Thoracic aorta (tissue), 2 donors: ENCODE measurements at regions not wholly inside any gene's neighbourhood (a gene's known extent, or its start where the extent isn't known, plus 50 kb on each side); places are given as distances from the start of the nearest gene placed in this dataset.

ENCODE experiments used
- ATAC-seq: fragments of 150-250 bp; one replicate; pipeline ENCODE4 v1.8.0; 2017; ENCODE audit warnings: low read depth; ENCODE audit not compliant: insufficient number of reproducible peaks, low FRiP score
- DNase-seq: peaks from one replicate; pipeline ENCODE4 v3.0.0-alpha.2; 2020; ENCODE audit warnings: low spot score
- H3K27ac ChIP-seq, 2 donors: fragments of 200-600 bp; sonication (generic); 1 replicate in 1 of 2; 2 replicates in 1 of 2; pipeline ENCODE4 v1.5.1; 2016; ENCODE audit warnings: mild to moderate bottlenecking in 2 of 2, moderate library complexity in 2 of 2
- H3K27me3 ChIP-seq: fragments of 200-600 bp; sonication (generic); replicated peaks from 2 replicates; pipeline ENCODE4 v1.6.0; 2016; ENCODE audit warnings: mild to moderate bottlenecking; ENCODE audit not compliant: insufficient read depth
- H3K36me3 ChIP-seq: fragments of 200-600 bp; sonication (generic); one replicate; pipeline ENCODE4 v1.5.1; 2016
- H3K4me1 ChIP-seq, 2 donors: fragments of 200-600 bp; sonication (generic); 1 replicate in 1 of 2; 2 replicates in 1 of 2; pipeline versions ENCODE4 v1.5.1 to v1.6.0; 2016; ENCODE audit warnings: low read depth in 2 of 2, mild to moderate bottlenecking in 1 of 2; ENCODE audit not compliant: control insufficient read depth in 1 of 2
- H3K4me3 ChIP-seq: fragments of 200-600 bp; sonication (generic); 2 replicates; pipeline ENCODE4 v1.5.1; 2016; ENCODE audit warnings: mild to moderate bottlenecking
- H3K9me3 ChIP-seq: fragments of 200-600 bp; sonication (generic); 2 replicates; pipeline ENCODE4 v1.5.1; 2016
- CTCF ChIP-seq: fragments of 200-600 bp; sonication (generic); IDR thresholded peaks from one replicate; pipeline ENCODE4 v1.5.1; 2019; ENCODE audit warnings: antibody characterized with exemption

GRCh38 chr4:27293831-27294230 is 433.2 kb downstream of the STIM2 start:
- Histone ChIP-seq H3K27me3 (no peaks in the 10 kb centered on the region), H3K4me1 (no peaks in the 10 kb centered on the region), H3K36me3 (no peaks in the 10 kb centered on the region), H3K4me3 (no peak overlapping the region), H3K27ac (no peak overlapping the region), H3K9me3 (no peaks in the 10 kb centered on the region)
- DNase-seq (no peak), ATAC-seq (no peak)
- no peak for TF ChIP-seq CTCF

GRCh38 chr4:27304751-27305150 is 444.1 kb downstream of the STIM2 start:
- Histone ChIP-seq H3K27ac (no peak overlapping the region), H3K9me3 (no peaks in the 10 kb centered on the region), H3K27me3 (no peaks in the 10 kb centered on the region), H3K4me3 (no peak overlapping the region), H3K4me1 (no peaks in the 10 kb centered on the region), H3K36me3 (no peaks in the 10 kb centered on the region)
- no peak for TF ChIP-seq CTCF
- ATAC-seq (no peak), DNase-seq (no peak)

GRCh38 chr4:27305246-27305645 is 444.6 kb downstream of the STIM2 start:
- no peak for DNase-seq
- ATAC-seq, result no peak
- no peak overlapping the region for H3K27ac ChIP-seq
- no peaks in the 10 kb centered on the region for H3K4me1 ChIP-seq
- H3K4me3 ChIP-seq, result no peak overlapping the region
- no peaks in the 10 kb centered on the region for H3K36me3 ChIP-seq
- no peaks in the 10 kb centered on the region for H3K9me3 ChIP-seq
- TF ChIP-seq CTCF, result no peak
- no peaks in the 10 kb centered on the region for H3K27me3 ChIP-seq

- no peak for DNase-seq
- TF ChIP-seq CTCF, result no peak
- no peak for ATAC-seq
- Histone ChIP-seq H3K4me1 (no peaks in the 10 kb centered on the region), H3K36me3 (no peaks in the 10 kb centered on the region), H3K9me3 (no peaks in the 10 kb centered on the region), H3K4me3 (no peak overlapping the region), H3K27me3 (no peaks in the 10 kb centered on the region), H3K27ac (no peak overlapping the region)
Observed at GRCh38 chr4:27308379-27308778, 447.7 kb downstream of the STIM2 start.

GRCh38 chr4:27315625-27316024 is 455.0 kb downstream of the STIM2 start:
- no peaks in the 10 kb centered on the region for H3K9me3 ChIP-seq
- no peak overlapping the region for H3K4me3 ChIP-seq
- H3K27me3 ChIP-seq, result no peaks in the 10 kb centered on the region
- no peak for TF ChIP-seq CTCF
- no peaks in the 10 kb centered on the region for H3K36me3 ChIP-seq
- DNase-seq, result no peak
- H3K27ac ChIP-seq, result no peak overlapping the region
- ATAC-seq, result no peak
- peaks cover 4 to 13% of the 10 kb centered on the region in 2 donors for H3K4me1 ChIP-seq
